H9 (cell line): ENCODE measurements at regions not wholly inside any gene's neighbourhood (a gene's known extent, or its start where the extent isn't known, plus 50 kb on each side); places are given as distances from the start of the nearest gene placed in this dataset.

Experiments used
- DNase-seq: peaks from one replicate; pipeline ENCODE4 v3.0.0-alpha.2; 2017
- H2AFZ ChIP-seq: one replicate; pipeline ENCODE4 v1.6.1; 2013; ENCODE audit warnings: mild to moderate bottlenecking, low read length, control low read depth, moderate library complexity
- H2AK5ac ChIP-seq: 2 replicates; pipeline ENCODE4 v1.6.1; 2013; ENCODE audit warnings: low read length, control low read depth, mixed read lengths; ENCODE audit not compliant: insufficient read length
- H2BK120ac ChIP-seq: one replicate; pipeline ENCODE4 v1.6.1; 2013; ENCODE audit warnings: low read depth, mild to moderate bottlenecking, low read length, control low read depth, inconsistent platforms; ENCODE audit not compliant: poor library complexity, severe bottlenecking
- H2BK12ac ChIP-seq: 2 replicates; pipeline ENCODE4 v1.6.1; 2013; ENCODE audit warnings: low read length, control low read depth, mixed read lengths, low read depth; ENCODE audit not compliant: insufficient read length
- H2BK15ac ChIP-seq: 2 replicates; pipeline ENCODE4 v1.6.1; 2013; ENCODE audit warnings: low read depth, low read length, control low read depth
- H2BK20ac ChIP-seq: one replicate; pipeline ENCODE4 v1.6.1; 2013; ENCODE audit warnings: low read depth, mild to moderate bottlenecking, low read length, control low read depth, inconsistent platforms; ENCODE audit not compliant: poor library complexity, severe bottlenecking
- H2BK5ac ChIP-seq: 2 replicates; pipeline ENCODE4 v1.6.1; 2013; ENCODE audit warnings: low read length, control low read depth, mixed read lengths; ENCODE audit not compliant: insufficient read length
- H3K14ac ChIP-seq: 2 replicates; pipeline ENCODE4 v1.6.1; 2013; ENCODE audit warnings: low read length, control low read depth; ENCODE audit not compliant: insufficient read depth
- H3K18ac ChIP-seq: 2 replicates; pipeline ENCODE4 v1.6.1; 2013; ENCODE audit warnings: low read depth, mild to moderate bottlenecking, mixed read lengths, low read length, control low read depth; ENCODE audit not compliant: insufficient read length
- H3K23ac ChIP-seq: 2 replicates; pipeline ENCODE4 v1.6.1; 2013; ENCODE audit warnings: low read length, control low read depth, mixed read lengths, low read depth; ENCODE audit not compliant: insufficient read length
- H3K23me2 ChIP-seq: 2 replicates; pipeline ENCODE4 v1.6.1; 2013; ENCODE audit warnings: low read depth, mild to moderate bottlenecking, mixed read lengths, low read length, control low read depth; ENCODE audit not compliant: insufficient read length, poor library complexity, severe bottlenecking
- H3K27ac ChIP-seq: 2 replicates; pipeline ENCODE4 v1.5.1; 2013; ENCODE audit warnings: low read length, control low read depth, mixed read lengths, low read depth; ENCODE audit not compliant: insufficient read length
- H3K27me3 ChIP-seq: 2 replicates; pipeline ENCODE4 v1.6.1; 2013; ENCODE audit warnings: low read length, control low read depth, inconsistent platforms; ENCODE audit not compliant: insufficient read depth
- H3K4ac ChIP-seq: 2 replicates; pipeline ENCODE4 v1.6.1; 2013; ENCODE audit warnings: low read depth, mild to moderate bottlenecking, control low read depth, inconsistent platforms, low read length, moderate library complexity
- H3K4me1 ChIP-seq: 2 replicates; pipeline ENCODE4 v1.6.1; 2013; ENCODE audit warnings: low read length, control low read depth, inconsistent platforms; ENCODE audit not compliant: insufficient read depth
- H3K4me2 ChIP-seq: 2 replicates; pipeline ENCODE4 v1.6.1; 2013; ENCODE audit warnings: low read length, control low read depth, mixed read lengths; ENCODE audit not compliant: insufficient read length, insufficient read depth
- H3K56ac ChIP-seq: 2 replicates; pipeline ENCODE4 v1.6.1; 2013; ENCODE audit warnings: low read depth, mild to moderate bottlenecking, mixed read lengths, low read length, control low read depth; ENCODE audit not compliant: insufficient read length
- H3K79me1 ChIP-seq: 2 replicates; pipeline ENCODE4 v1.6.1; 2013; ENCODE audit warnings: low read depth, mild to moderate bottlenecking, moderate library complexity, low read length, control low read depth, inconsistent platforms; ENCODE audit not compliant: insufficient read depth, poor library complexity, severe bottlenecking
- H3K79me2 ChIP-seq: 2 replicates; pipeline ENCODE4 v1.6.1; 2013; ENCODE audit warnings: low read length, control low read depth, inconsistent platforms; ENCODE audit not compliant: insufficient read depth
- H3K9ac ChIP-seq: 2 replicates; pipeline ENCODE4 v1.6.1; 2013; ENCODE audit warnings: low read length, control low read depth, mixed read lengths; ENCODE audit not compliant: insufficient read length; ENCODE audit errors: extremely low read depth
- H3K9me3 ChIP-seq: one replicate; pipeline ENCODE4 v1.6.1; 2013; ENCODE audit warnings: low read depth, low read length, inconsistent platforms; ENCODE audit not compliant: control insufficient read depth
- H3T11ph ChIP-seq: one replicate; pipeline ENCODE4 v1.6.1; 2013; ENCODE audit warnings: mild to moderate bottlenecking, low read length, control low read depth, inconsistent platforms
- H4K20me1 ChIP-seq: one replicate; pipeline ENCODE4 v1.6.1; 2013; ENCODE audit not compliant: control insufficient read depth, insufficient read length, insufficient read depth
- H4K5ac ChIP-seq: 2 replicates; pipeline ENCODE4 v1.6.1; 2013; ENCODE audit warnings: low read depth, mild to moderate bottlenecking, mixed read lengths, low read length, control low read depth; ENCODE audit not compliant: insufficient read length
- H4K8ac ChIP-seq: replicated peaks from 2 replicates; pipeline ENCODE4 v1.6.1; 2013; ENCODE audit warnings: low read length, control low read depth, mixed read lengths, low read depth; ENCODE audit not compliant: insufficient read length
- H4K91ac ChIP-seq: 2 replicates; pipeline ENCODE4 v1.6.1; 2013; ENCODE audit warnings: low read depth, mild to moderate bottlenecking, moderate library complexity, mixed read lengths, low read length, control low read depth; ENCODE audit not compliant: insufficient read length
- H3K27ac Mint-ChIP-seq, 3 experiments: 2 replicates in 2 of 3; 3 replicates in 1 of 3; pipeline ENCODE4 v1.8.0; 2020 to 2021; ENCODE audit warnings: mixed read lengths in 3 of 3, mild to moderate bottlenecking in 1 of 3, moderate library complexity in 1 of 3
- H3K27me3 Mint-ChIP-seq: 2 replicates; pipeline ENCODE4 v1.8.0; 2021; ENCODE audit warnings: low read depth, mild to moderate bottlenecking, moderate library complexity, mixed read lengths
- H3K36me3 Mint-ChIP-seq, 3 experiments: 2 replicates in 2 of 3; 3 replicates in 1 of 3; pipeline ENCODE4 v1.8.0; 2020 to 2021; ENCODE audit warnings: low read depth in 3 of 3, mixed read lengths in 3 of 3; ENCODE audit not compliant: insufficient read depth in 1 of 3
- H3K4me1 Mint-ChIP-seq, 2 experiments: 2 replicates each; pipeline ENCODE4 v1.8.0; 2020; ENCODE audit warnings: mixed read lengths in 2 of 2
- H3K4me3 Mint-ChIP-seq, 2 experiments: 2 replicates in 1 of 2; 3 replicates in 1 of 2; pipeline ENCODE4 v1.8.0; 2020 to 2021; ENCODE audit warnings: mild to moderate bottlenecking in 2 of 2, mixed read lengths in 2 of 2, moderate library complexity in 1 of 2
- H3K9me3 Mint-ChIP-seq, 2 experiments: 2 replicates in 1 of 2; 3 replicates in 1 of 2; pipeline ENCODE4 v1.8.0; 2020; ENCODE audit warnings: mild to moderate bottlenecking in 2 of 2, mixed read lengths in 2 of 2, moderate library complexity in 1 of 2
- WGBS: extraction: QIAGEN DNeasy Blood & Tissue Kit; methylation state at CpG from one replicate; pipeline ENCODE4 v1.1.7; 2013; ENCODE audit warnings: missing lambda C conversion rate, low lambda C conversion rate, mixed read lengths; ENCODE audit not compliant: insufficient read length; ENCODE audit errors: extremely low coverage; 5-methylcytosine and 5-hydroxymethylcytosine counted together
- TF ChIP-seq, protein P1 (sequence below): fragments of 200-600 bp; sonication (generic); conservative IDR thresholded peaks from 3 replicates; pipeline ENCODE4 v1.8.0; 2021; ENCODE audit warnings: antibody characterized with exemption, mild to moderate bottlenecking

DNA sequence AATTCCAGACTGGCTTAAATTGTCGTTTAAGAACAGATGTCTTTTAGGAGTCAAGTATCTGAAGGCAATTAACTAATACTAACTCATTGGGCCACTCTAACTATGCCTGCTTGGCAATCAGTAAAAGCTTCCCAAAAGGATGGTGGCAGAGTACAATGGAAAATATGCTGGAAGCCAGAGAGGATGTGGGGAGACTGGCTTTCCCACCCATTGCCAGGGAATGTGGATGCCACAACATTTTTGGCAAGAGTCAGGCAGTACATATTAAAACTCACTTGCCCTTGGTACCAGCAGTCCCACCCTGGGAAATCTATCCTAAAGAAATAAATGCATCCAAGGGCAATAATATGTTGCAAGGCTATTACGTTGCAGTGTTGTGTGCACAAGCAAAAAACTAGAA, 74.0 kb upstream of the FZD7 start:
- Histone ChIP-seq H3K23ac (no peak overlapping the region), H3T11ph (no peak overlapping the region)

More for the DNA sequence above, 74.0 kb upstream of the FZD7 start:
- no peaks in the 10 kb centered on the region for H3K9me3 Mint-ChIP-seq
- Histone ChIP-seq H3K4me2 (no peak overlapping the region), H3K23me2 (no peaks in the 10 kb centered on the region), H3K9me3 (no peaks in the 10 kb centered on the region), H2BK15ac (no peak overlapping the region), H2AFZ (no peak overlapping the region), H3K4ac (no peak overlapping the region), H3K79me2 (no peaks in the 10 kb centered on the region; the same call in 1 of the 2 replicates), H4K20me1 (peaks cover 2% of the 10 kb centered on the region), H3K79me1 (no peaks in the 10 kb centered on the region), H2BK20ac (no peak overlapping the region), H2BK5ac (no peak overlapping the region), H3K4me1 (peaks cover 5% of the 10 kb centered on the region), H3K56ac (no peak overlapping the region), H4K91ac (no peak overlapping the region), H2BK12ac (no peak overlapping the region), H2BK120ac (no peak overlapping the region), H3K27ac (no peak overlapping the region), H3K27me3 (no peaks in the 10 kb centered on the region), H4K8ac (no peak overlapping the region), H3K18ac (no peak overlapping the region), H2AK5ac (no peak overlapping the region), H3K9ac (no peak overlapping the region), H4K5ac (no peak overlapping the region), H3K14ac (no peak overlapping the region)
- H3K36me3 Mint-ChIP-seq: peaks cover 0 to 4% (median 3%) of the 10 kb centered on the region in 3 experiments; a peak in 3 of 7 replicates
- WGBS: no CpG with 5 or more reads among the region's 2 CpGs
- H3K27ac Mint-ChIP-seq: peak overlapping the region in 1 of 3 experiments; percentile 7; a peak in 1 of 7 replicates
- no peak for DNase-seq
- no peaks in the 10 kb centered on the region; the same call in none of the 2 replicates for H3K27me3 Mint-ChIP-seq
- TF ChIP-seq, protein P1, sequence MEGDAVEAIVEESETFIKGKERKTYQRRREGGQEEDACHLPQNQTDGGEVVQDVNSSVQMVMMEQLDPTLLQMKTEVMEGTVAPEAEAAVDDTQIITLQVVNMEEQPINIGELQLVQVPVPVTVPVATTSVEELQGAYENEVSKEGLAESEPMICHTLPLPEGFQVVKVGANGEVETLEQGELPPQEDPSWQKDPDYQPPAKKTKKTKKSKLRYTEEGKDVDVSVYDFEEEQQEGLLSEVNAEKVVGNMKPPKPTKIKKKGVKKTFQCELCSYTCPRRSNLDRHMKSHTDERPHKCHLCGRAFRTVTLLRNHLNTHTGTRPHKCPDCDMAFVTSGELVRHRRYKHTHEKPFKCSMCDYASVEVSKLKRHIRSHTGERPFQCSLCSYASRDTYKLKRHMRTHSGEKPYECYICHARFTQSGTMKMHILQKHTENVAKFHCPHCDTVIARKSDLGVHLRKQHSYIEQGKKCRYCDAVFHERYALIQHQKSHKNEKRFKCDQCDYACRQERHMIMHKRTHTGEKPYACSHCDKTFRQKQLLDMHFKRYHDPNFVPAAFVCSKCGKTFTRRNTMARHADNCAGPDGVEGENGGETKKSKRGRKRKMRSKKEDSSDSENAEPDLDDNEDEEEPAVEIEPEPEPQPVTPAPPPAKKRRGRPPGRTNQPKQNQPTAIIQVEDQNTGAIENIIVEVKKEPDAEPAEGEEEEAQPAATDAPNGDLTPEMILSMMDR: no peak
- peaks cover 49 to 52% of the 10 kb centered on the region in 2 experiments for H3K4me1 Mint-ChIP-seq
- H3K4me3 Mint-ChIP-seq: no peak overlapping the region
